Islet of Langerhans (tissue), 1 donor: ENCODE measurements at regions not wholly inside any gene's neighbourhood (a gene's known extent, or its start where the extent isn't known, plus 50 kb on each side); places are given as distances from the start of the nearest gene placed in this dataset.

ENCODE experiments used
- FAIRE-seq: peaks from one replicate; lab custom pipeline; 2011; peaks lifted over from hg19 to GRCh38; lab: Jason Lieb, UNC

GRCh38 chr9:118418887-118419565, 714.8 kb downstream of the TLR4 start:
- FAIRE-seq, result peak; percentile 76

GRCh38 chr9:118419676-118420075, 715.5 kb downstream of the TLR4 start:
- no peak for FAIRE-seq

- FAIRE-seq, result no peak
Observed at GRCh38 chr9:118422508-118422907, 718.3 kb downstream of the TLR4 start.

GRCh38 chr9:118423021-118423420, 718.8 kb downstream of the TLR4 start:
- FAIRE-seq, result no peak

GRCh38 chr9:118423721-118424120, 719.5 kb downstream of the TLR4 start:
- FAIRE-seq, result no peak

- FAIRE-seq, result no peak
Observed at GRCh38 chr9:118426772-118427171, 722.6 kb downstream of the TLR4 start.

GRCh38 chr9:118438810-118439209, 734.6 kb downstream of the TLR4 start:
- FAIRE-seq, result no peak

- FAIRE-seq, result no peak
Observed at GRCh38 chr9:118439441-118439840, 735.2 kb downstream of the TLR4 start.

- FAIRE-seq, result no peak
Observed at GRCh38 chr9:118444403-118444802, 740.2 kb downstream of the TLR4 start.

GRCh38 chr9:118446943-118447639, 742.9 kb downstream of the TLR4 start:
- FAIRE-seq, result no peak

- no peak for FAIRE-seq
Observed at GRCh38 chr9:118449554-118449953, 745.4 kb downstream of the TLR4 start.

GRCh38 chr9:118455259-118455658, 751.1 kb downstream of the TLR4 start:
- FAIRE-seq, result no peak

GRCh38 chr9:118455788-118456187, 751.6 kb downstream of the TLR4 start:
- peak; percentile 60 for FAIRE-seq

GRCh38 chr9:118457171-118458000, 753.2 kb downstream of the TLR4 start:
- FAIRE-seq, result no peak

GRCh38 chr9:118459913-118460312, 755.7 kb downstream of the TLR4 start:
- no peak for FAIRE-seq

GRCh38 chr9:118463419-118463818, 759.2 kb downstream of the TLR4 start:
- FAIRE-seq, result no peak

GRCh38 chr9:118473521-118473920, 769.3 kb downstream of the TLR4 start:
- no peak for FAIRE-seq

GRCh38 chr9:118478752-118479151, 774.5 kb downstream of the TLR4 start:
- FAIRE-seq, result no peak

GRCh38 chr9:118482306-118482705, 778.1 kb downstream of the TLR4 start:
- FAIRE-seq, result no peak

- no peak for FAIRE-seq
Observed at GRCh38 chr9:118483677-118484076, 779.5 kb downstream of the TLR4 start.

GRCh38 chr9:118503236-118503635, 799.0 kb downstream of the TLR4 start:
- no peak for FAIRE-seq

- no peak for FAIRE-seq
Observed at GRCh38 chr9:118510711-118511110, 806.5 kb downstream of the TLR4 start.

- no peak for FAIRE-seq
Observed at GRCh38 chr9:118515947-118516346, 811.7 kb downstream of the TLR4 start.
